NCI-H748 (cell line): ENCODE measurements at regions not wholly inside any gene's neighbourhood (a gene's known extent, or its start where the extent isn't known, plus 50 kb on each side); places are given as distances from the start of the nearest gene placed in this dataset.

ENCODE experiments used
- DNase-seq: peaks from one replicate; lab custom pipeline; 2025; ENCODE audit not compliant: unreplicated experiment; lab: John Stamatoyannopoulos, UW

DNA sequence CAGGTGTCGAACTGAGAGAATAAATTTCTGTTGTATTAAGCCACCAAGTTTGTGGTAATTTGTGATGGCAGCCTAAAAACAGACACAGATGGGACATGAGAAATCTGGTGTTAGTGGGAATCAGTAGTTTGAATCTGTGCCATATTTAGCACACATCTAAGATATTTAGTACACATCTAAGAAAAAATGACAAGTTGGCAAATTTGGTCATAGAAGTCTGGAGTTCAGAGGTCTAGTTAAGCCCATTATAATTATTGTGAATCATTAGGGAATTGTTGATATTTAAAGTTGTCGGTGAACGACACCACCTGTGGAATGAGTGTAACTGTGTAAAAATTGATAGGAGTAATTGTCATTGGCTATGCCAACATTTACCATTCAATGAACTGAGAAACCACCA lies 1138.8 kb upstream of the TMEFF2 start:
- DNase-seq: no peak

DNA sequence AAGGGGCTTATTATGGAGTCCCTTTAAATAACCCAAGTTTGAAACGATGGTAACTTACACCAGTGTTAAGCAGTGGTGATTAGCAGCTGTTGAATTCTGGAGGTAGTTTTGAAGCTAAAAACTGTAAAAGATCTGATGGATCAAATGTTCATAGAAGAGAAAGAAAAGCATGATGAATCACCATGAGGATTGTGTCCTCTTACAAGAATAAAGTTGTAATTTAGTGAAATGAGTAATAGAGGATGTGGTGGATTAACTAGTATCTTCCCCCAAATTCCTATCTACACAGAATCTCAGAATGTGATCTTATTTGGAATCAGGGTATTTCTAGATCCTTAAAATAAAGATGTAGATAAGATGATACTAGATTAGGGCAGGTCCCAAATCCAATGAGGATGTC lies 1138.2 kb upstream of the TMEFF2 start:
- no peak for DNase-seq

DNA sequence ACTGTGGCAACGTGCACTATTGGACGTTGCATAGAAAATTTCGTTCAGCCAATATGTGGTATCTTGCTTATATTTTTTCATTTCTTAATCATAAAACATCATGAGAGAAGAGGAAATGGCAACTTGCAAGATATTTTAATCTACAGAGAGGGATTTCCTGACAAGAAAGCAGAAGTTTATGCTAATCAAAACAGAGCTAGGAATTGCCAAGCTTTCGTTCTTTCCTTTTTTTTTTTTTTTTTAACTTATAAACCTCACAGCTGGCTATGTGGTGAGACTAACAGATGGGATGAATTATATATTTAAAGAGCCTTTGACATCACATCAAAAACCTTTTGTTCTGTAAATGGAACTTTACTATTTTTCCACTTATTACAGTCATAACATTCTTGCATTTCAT lies 1136.9 kb upstream of the TMEFF2 start:
- DNase-seq: no peak

DNA sequence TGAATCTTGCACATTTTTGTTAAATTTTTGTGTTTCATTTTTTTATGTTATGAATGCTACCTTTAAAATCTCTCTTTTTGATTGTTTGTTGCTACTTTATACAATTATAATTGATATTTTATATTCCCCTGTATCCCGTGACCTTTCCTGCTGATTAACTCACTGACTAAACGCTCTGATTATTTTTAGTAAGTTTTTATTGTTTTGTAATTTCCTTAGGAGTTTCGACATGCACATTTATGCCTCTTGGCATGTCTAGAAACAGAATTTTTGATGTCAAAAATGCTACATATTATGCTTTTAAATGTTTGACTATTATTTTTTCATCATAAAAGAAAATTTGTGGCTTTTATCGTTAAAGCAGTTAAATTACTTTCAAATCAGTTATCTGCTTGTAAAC lies 1131.6 kb upstream of the TMEFF2 start:
- no peak for DNase-seq

DNA sequence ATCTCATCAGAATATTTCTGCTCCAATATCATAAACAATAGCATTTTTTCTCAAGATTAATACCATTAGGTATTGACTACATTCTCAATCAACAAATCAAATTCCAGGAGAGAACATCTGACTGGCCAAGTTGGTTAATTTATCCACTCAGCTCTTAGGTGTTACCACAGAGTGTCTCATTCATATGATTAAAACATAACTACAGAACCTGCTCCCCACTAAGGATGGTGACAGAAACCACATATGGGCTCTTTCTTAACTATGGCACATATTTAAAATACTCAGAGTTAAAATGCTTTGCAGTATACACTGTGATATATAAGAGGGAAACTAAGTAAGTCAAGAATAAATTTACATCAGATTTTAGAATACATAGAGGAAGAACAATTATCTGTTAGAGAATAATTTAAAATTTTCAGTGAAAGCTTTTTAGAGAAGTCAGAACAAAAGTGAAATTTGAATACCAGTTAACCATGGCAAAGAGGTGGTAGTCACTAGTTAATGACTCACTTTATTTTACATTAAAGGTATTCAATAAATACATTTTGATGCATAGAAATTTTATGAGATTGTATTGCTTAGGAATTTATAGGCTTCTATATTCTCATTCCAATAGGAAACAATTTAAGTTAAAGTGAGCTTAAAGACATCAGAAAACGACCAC lies 1120.8 kb upstream of the TMEFF2 start:
- DNase-seq: no peak

DNA sequence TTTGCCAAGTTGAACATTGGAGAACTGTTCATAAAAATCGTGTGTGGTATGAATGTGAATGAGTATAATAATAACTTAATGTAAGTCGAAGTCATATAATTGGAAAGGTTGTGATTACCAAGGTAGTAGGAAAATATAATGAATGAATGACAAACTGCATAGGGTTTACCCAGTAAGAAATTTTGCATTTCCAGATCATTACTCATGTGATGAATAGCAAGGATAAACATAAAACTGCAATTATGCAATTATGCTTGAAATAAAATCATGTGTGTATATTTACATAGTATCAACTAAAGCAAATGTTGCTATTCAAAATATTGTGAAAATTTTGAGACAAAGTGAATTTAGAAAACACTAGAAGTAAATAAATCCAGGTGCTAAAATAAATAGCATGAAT lies 1108.7 kb upstream of the TMEFF2 start:
- DNase-seq: peak; percentile 91

DNA sequence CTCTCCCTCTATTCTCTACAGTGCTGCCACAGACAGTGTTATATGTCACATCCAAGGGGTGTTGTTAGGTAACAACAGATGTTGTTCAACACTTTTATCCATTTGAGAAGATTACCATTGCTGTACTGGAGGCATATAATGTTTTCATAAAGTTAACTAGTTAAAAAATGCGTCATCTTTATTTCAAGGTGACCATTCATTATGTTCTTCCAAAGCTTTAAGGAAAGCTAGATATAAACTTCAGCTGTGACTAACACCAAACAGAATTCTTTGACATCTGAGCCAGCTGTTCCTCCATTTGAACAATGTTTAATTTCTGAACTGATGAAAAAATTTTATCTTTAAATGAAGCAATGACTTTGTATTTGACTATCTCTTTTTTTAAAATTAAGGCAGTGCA lies 1099.6 kb upstream of the TMEFF2 start:
- no peak for DNase-seq

DNA sequence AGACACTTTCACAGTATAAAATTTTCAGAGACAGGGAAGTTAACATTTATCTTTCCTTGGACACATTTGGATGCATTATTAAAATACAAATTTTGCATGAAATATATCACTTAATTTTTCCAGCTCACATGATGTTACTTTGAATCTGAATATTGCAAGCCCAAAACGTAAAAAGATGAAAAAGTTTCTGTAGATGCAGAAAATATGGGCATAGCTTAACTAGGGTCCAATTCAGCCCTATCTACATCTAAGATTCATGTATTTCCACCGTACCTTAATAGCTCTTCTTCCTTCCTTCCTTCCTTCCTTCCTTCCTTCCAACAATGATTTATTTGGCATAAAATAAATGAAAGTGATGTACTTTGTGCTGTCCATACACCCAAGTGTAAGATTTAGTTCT lies 1084.6 kb upstream of the TMEFF2 start:
- DNase-seq: no peak

DNA sequence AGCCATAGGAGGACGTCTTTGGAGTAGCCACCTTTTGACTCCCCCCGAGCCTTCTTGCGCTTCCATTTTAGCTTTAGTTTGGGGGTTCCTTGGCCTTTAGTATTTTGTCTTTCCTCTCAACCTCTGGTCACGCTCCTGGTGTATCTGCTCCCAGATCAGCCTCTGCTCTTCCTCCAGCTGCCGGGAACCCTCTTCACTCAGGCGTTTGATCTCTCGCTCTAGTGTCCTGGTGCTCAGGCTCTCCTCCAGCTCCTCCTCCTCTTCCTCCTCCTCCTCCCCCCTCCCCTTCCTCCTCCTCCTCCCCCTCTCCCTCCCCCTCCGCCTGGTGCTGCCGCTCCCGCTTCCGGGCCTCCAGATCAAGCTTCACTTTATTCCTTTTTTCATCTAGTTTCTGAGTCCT lies 1082.3 kb upstream of the TMEFF2 start:
- DNase-seq: no peak

DNA sequence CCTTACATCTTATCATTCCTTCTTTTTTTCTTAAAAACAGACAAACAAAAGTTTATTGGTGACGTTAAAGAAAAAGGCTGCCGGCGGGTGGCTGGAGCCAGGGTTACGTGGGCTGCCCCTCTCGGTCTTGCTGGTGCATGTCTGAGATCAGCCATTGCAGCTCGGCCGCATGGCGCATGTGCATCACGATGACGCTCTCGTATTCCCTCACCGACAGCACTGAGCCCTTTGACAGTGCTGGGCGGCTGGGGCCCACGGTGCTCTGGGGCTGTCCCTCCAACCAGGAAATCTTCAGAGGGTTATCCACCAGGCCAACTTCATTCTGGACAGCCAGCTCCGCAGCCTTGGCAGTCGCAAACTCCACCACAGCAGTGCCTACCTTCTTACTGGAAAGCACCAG lies 1081.8 kb upstream of the TMEFF2 start:
- DNase-seq: no peak

DNA sequence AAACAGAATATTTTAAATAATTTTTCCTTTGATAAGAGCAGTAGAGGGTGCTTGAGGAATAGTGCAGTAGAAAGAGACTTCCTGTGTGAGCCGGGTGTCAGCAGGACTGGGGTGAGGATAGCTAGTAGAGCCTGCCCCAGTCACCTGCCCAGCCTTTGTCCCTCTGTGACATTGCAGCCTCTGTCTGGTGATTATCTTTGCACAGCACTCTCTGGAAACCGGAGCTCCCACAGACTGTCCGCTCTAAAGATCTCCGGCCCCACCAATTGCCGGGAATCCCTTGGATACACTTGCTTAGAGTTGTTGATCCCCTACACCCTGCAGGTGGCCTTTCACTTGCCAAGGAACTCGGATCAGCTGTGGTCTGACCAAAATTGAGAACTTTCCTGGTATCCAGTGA lies 1081.3 kb upstream of the TMEFF2 start:
- DNase-seq: no peak

DNA sequence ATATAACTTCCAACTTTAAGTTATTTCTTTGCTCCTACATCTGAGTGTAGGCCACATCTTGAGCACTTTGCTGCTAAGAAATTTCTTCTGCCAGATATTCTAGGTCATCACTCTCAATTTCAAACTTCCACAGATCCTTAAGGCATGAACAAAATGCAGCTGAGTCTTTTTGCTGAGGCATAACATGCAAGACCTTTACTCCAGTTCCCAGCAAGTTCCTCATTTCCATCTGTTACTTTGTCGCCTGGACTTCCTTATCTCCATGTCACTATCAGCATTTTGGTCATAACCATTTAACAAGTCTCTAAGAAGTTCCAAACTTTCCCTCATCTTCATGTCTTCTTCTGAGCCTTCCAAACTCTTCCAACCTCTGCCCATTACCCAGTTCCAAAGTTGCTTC lies 1077.3 kb upstream of the TMEFF2 start:
- DNase-seq: no peak

DNA sequence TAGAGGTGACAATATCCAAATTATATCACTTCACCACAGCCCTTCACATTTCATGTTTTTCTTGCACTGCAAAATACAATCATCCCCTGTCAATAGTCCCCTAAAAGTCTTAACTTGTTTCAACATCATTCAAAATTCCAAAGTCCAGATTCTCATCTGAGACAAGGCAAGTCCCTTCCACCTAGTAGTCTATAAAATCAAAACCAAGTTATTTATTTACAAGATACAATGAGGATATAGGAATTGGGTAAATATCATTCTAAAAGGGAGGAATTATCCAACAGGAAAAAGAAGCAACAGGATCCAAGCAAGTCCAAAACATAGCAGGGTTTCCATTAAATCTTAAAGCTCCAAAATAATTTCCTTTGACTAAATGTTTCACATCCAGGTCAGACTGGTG lies 1076.1 kb upstream of the TMEFF2 start:
- DNase-seq: no peak

DNA sequence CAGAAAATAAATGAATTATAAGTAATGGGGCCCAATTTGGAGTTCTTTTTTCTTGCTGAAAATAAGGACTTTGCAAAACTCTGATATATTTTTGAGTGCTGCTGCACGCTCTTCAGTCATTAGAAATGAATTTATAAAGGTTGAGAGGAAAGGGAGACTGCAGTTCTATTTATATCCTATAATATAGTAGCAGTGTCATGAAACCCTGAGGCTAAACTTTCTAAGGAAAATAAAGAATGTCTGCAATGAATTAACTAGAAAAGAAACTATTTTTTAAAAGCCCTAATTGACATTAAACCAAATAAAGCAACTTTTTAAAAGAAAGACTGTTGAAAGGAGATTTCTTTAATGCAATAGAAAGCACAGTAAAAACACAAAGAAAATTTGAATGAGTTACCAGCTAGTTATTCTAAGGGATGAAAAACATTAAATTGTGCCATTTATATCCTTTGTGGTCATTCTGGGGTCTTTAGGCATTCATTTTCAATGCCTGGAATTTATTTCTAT lies 1072.8 kb upstream of the TMEFF2 start:
- DNase-seq: no peak

DNA sequence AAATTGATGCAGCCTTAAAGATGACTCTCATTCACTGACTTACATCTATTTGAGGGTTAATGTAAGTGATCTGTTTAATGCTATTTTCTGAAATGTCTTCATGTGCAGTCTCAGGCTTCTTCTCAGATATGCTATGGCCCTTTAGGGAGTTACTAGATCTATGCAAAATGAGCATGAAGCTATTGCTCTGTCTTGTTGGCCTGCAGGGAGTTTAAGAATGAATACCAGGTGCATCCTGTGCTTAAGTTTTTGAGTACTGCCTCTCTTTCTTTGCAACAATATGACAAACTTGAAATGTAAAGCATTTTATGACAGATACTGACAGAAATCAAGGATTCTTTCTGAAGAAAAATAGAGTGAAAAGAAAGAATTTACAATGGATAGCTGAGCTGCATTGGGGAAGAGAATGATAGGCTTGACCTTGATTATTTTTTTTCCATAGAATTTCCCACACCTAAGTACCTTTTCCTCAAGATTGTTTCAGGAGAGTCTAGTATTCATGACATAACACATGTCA lies 1058.3 kb upstream of the TMEFF2 start:
- no peak for DNase-seq

DNA sequence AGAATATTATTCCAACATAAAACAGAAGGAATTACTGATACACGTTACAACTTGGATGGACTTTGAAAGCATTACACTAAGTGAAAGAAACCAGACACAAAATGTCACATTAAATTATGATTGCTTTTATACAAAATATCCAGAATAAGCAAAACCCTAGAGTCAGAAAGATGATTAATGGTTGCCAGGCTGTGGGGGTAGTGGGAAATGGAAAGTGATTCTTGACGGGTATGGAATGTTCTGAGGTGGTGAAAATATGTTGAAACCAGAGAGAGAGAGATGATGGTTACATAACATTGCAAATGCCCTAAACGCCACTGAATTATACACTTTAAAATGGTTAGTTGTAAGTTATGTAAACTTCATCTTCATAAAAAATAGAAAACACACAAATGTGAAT lies 1057.2 kb upstream of the TMEFF2 start:
- DNase-seq: no peak

DNA sequence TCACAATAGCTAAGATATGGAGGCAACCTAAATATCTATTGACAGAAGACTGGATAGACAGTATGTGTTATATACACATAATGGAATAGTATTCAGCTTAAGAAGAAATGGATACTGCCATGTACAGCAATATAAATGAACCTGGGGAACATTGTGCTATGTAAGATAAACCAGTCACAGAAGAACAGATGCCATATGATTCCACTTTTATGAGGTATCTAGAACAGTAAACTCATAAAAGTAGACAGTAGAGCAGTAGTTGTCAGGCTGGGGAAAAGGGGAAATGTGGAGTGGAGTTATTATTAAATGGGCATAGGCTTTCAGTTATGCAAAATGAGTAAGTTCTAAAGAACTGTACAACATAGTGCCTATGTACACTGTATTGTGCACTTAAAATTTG lies 1055.7 kb upstream of the TMEFF2 start:
- no peak for DNase-seq

DNA sequence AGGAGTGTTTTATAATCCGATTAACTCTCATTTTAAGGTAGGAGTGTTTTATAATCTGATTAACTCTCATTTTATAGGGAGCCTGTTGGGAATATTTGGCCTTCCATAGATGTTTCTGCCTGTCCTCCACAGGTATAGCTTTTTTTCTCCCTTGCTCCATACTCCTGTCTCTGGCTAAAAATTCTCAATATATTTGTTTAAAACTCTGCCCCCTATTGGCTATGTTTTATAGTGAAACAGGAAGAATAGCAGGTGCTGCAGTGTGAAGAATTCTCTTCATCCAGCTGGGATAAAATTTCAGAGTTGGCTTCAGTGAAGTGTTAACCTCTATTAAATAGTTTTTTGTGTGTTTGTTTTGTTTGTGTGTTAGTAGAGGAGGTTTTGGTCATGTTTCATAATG lies 1046.0 kb upstream of the TMEFF2 start:
- peak; percentile 58 for DNase-seq

DNA sequence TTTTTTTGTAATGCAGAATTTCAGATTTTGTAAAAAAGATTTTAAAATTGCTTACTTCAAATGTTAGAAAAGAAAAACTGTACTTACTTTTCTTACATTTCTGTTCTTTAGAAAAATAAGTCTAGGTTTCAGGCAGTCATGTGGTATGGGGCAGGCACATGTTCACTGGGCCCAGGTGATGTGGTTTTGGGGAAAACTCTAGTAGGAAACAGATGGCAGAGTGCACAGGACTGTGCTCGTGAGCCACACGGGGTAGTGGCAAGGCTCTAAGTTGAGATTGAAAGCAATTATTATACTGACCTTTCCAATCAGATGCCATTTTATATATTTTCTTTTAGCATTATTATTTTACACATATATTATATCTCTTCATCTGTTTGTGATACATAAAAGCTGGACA lies 1036.9 kb upstream of the TMEFF2 start:
- no peak for DNase-seq

DNA sequence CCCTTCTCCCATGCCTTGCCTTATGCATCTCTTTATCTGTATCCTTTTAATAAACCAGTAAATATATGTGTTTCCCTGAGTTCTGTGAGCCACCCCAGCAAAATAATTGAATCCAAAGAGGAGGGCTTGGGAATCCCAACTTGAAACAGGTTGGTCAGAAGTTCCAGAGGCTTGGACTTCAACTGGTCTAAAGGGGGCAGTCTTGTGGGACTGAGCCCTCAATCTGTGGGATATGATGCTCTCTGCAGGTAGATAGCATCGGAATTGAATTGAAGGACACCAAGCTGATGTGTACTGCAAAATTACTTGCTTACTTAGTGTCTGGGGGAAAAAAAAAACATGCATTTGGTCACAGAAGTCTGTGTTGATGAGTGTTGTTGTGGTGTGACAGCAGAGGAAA lies 1033.5 kb upstream of the TMEFF2 start:
- no peak for DNase-seq

DNA sequence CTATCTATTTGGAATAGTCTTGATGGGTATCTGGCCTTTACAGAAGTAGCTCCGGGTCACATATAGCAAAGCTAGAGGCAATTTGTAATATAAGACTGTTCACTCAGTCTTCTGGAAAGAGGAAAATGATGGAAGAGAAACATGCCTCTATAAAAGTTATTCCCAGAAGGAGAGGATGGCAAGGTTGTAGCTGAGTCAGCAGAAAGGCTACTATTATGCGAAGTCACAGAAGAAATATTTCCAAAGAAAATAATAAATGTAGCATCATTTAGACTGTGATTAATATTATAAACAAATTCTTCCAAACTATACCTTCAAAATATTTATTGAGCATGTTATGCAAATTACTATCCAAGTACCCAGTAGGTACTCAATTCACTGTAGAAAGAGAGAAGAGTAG lies 1027.7 kb upstream of the TMEFF2 start:
- no peak for DNase-seq

DNA sequence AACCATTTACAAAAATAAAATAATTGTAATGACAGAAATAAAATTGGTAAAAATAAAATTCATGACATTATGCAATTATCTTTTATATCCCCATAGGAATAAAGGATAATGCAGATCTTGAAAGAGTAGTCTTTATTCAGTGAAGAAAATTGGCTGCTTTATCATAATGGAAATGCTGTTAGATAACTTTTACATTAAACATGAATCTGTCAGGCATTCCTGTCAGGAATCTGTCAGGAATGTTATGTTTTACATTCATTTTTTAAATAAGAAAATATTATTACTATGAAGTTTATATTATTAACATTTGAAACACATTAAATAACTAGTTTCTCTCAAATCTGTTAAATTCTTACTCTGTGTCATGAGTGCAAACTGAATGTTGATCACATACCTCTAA lies 1024.7 kb upstream of the TMEFF2 start:
- no peak for DNase-seq

DNA sequence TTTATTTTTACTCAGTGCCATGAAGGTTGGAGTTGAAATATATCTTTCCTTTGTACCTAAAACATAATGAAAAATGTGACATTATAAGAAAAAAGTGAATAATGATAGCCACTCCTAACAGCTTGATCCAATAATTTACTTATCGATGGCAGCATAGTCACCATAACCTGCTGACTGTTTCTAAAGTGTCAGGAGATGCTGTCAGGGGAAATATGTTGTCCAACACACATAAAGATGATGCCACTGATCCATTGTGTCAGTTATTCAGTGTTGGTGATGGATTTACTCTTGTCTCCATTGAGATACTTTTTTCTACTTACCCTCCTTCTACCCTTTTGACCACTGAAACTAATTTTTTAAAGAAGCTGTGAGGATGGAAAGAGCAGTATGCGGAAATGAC lies 1006.9 kb upstream of the TMEFF2 start:
- no peak for DNase-seq
